Gastrocnemius medialis (tissue), 4 donors: ENCODE measurements at regions not wholly inside any gene's neighbourhood (a gene's known extent, or its start where the extent isn't known, plus 50 kb on each side); places are given as distances from the start of the nearest gene placed in this dataset.

Experiments used
- CTCF ChIP-seq, 5 experiments: fragments of 450-650 bp in 3 of 5; fragments of 200-600 bp in 2 of 5; sonication (generic) in 2 of 5; IDR thresholded peaks in 4 of 5; conservative IDR thresholded peaks in 1 of 5; 1 replicate in 4 of 5; 2 replicates in 1 of 5; pipeline ENCODE4 v1.5.1; 2016 to 2019; ENCODE audit warnings: antibody characterized with exemption in 5 of 5, mild to moderate bottlenecking in 3 of 5, moderate library complexity in 3 of 5
- POLR2A ChIP-seq, 2 donors: fragments of 450-650 bp; IDR thresholded peaks; one replicate each; pipeline ENCODE4 v1.6.1; 2017; ENCODE audit warnings: antibody characterized with exemption in 2 of 2, mild to moderate bottlenecking in 2 of 2, moderate library complexity in 2 of 2

DNA sequence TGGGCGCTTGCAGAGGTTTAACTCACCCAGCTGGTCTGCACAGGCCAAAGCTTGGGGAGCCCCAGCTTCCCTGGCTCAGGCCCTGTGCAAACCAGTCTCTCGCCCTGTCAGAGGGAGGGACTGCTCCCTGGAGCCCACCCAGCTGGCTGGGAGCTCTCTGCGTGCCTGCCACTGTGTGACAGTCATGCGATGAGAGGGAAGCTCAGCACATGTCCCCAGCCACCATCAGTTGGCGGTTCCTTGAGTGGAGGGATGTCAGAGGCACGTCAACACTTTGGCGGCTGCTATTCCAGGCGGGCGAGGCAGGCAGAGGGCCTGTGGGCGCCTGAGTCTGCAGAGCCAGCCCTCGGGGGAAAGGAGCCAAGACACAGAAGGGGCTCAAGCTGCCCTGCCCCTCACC is 324.6 kb downstream of the UACA start:
- TF ChIP-seq POLR2A (IDR thresholded peaks at IDR 0.05) (no peak), CTCF (IDR thresholded peaks at IDR 0.05 in 4 of 5, conservative IDR thresholded peaks at IDR 0.05 in 1 of 5) (no peak)
